Endothelial cell of umbilical vein (primary cell): ENCODE measurements at regions not wholly inside any gene's neighbourhood (a gene's known extent, or its start where the extent isn't known, plus 50 kb on each side); places are given as distances from the start of the nearest gene placed in this dataset.

Experiments
- BruUV-seq: library from RNA; stranded (reverse); fragments of 400-500 nt; replicated peaks from 2 replicates; lab custom pipeline; 2021; lab: Mats Ljungman, UMichigan
- CTCF ChIA-PET: fragments of 300-600, 350-600 bp; sonication (Branson Sonifier 250); formaldehyde crosslinking; loops from one replicate; lab custom pipeline; 2021; ENCODE audit warnings: antibody characterized with exemption, inconsistent platforms; lab: Charles Lee
- POLR2A ChIA-PET: fragments of 300-600, 350-600 bp; sonication (Branson Sonifier 250); formaldehyde crosslinking; loops from one replicate; lab custom pipeline; 2021; ENCODE audit warnings: antibody characterized with exemption, inconsistent platforms; lab: Charles Lee
- DNase-seq: peaks from one replicate; pipeline ENCODE4 v3.0.0-alpha.2; 2011; ENCODE audit warnings: low read depth, low spot score
- FAIRE-seq: peaks from 2 replicates; lab custom pipeline; 2011; peaks lifted over from hg19 to GRCh38; lab: Jason Lieb, UNC
- H2AFZ ChIP-seq: 2 replicates; pipeline ENCODE4 v1.6.0; 2012; ENCODE audit warnings: low read depth, low read length, control low read depth, inconsistent platforms
- H3K27ac ChIP-seq: 2 replicates; pipeline ENCODE4 v1.5.1; 2011; ENCODE audit warnings: low read depth, mild to moderate bottlenecking, control low read depth, low read length, moderate library complexity; ENCODE audit not compliant: insufficient read depth
- H3K27me3 ChIP-seq, 2 experiments: 2 replicates each; pipeline versions ENCODE4 v1.6.0 to v1.6.1; 2011; ENCODE audit warnings: low read length in 2 of 2, mixed read lengths in 1 of 2; ENCODE audit not compliant: control insufficient read depth in 2 of 2, insufficient read depth in 2 of 2
- H3K36me3 ChIP-seq, 2 experiments: 2 replicates in 1 of 2; 3 replicates in 1 of 2; pipeline ENCODE4 v1.5.1; 2011; ENCODE audit warnings: low read length in 2 of 2, mild to moderate bottlenecking in 1 of 2, moderate library complexity in 1 of 2; ENCODE audit not compliant: control insufficient read depth in 2 of 2, insufficient read depth in 2 of 2; ENCODE audit errors: extremely low read depth in 1 of 2
- H3K4me1 ChIP-seq: 3 replicates; pipeline ENCODE4 v1.5.1; 2011; ENCODE audit warnings: mild to moderate bottlenecking, low read length; ENCODE audit not compliant: control insufficient read depth, insufficient read depth; ENCODE audit errors: extremely low read depth
- H3K4me2 ChIP-seq: 2 replicates; pipeline ENCODE4 v1.6.1; 2011; ENCODE audit warnings: low read length, control low read depth, mixed read lengths; ENCODE audit not compliant: insufficient read depth
- H3K4me3 ChIP-seq, 3 experiments: fragments of 200-600 bp in 1 of 3; sonication (generic), shearing (Covaris generic) in 1 of 3; replicated peaks in 1 of 3; 2 replicates each; pipeline ENCODE4 v1.5.1; 2011 to 2016; ENCODE audit warnings: control low read depth in 3 of 3, low read length in 3 of 3, mild to moderate bottlenecking in 2 of 3, inconsistent platforms in 1 of 3, low read depth in 1 of 3, moderate library complexity in 1 of 3; ENCODE audit not compliant: insufficient read depth in 1 of 3
- H3K79me2 ChIP-seq: 2 replicates; pipeline ENCODE4 v1.6.0; 2012; ENCODE audit warnings: low read length, inconsistent platforms; ENCODE audit not compliant: control insufficient read depth, insufficient read depth
- H3K9ac ChIP-seq: replicated peaks from 2 replicates; pipeline ENCODE3; 2011; ENCODE audit warnings: low read length, control low read depth; ENCODE audit not compliant: insufficient read depth; ENCODE audit errors: extremely low read depth
- H3K9me1 ChIP-seq: replicated peaks from 3 replicates; pipeline ENCODE4 v1.6.0; 2011; ENCODE audit warnings: mild to moderate bottlenecking, low read length; ENCODE audit not compliant: control insufficient read depth, insufficient read depth; ENCODE audit errors: extremely low read depth
- H3K9me3 ChIP-seq: replicated peaks from 2 replicates; pipeline ENCODE4 v1.5.1; 2012; ENCODE audit warnings: low read length, inconsistent platforms; ENCODE audit not compliant: control insufficient read depth, insufficient read depth
- H4K20me1 ChIP-seq: replicated peaks from 2 replicates; pipeline ENCODE3; 2011; ENCODE audit warnings: mild to moderate bottlenecking, low read length; ENCODE audit not compliant: control insufficient read depth, insufficient read depth; ENCODE audit errors: extremely low read depth
- CTCF ChIP-seq, 2 donors: IDR thresholded peaks; 1 replicate in 1 of 2; 2 replicates in 1 of 2; pipeline ENCODE4 v1.5.1; 2011; ENCODE audit warnings: low read length in 2 of 2, mild to moderate bottlenecking in 2 of 2, moderate library complexity in 2 of 2, control low read depth in 1 of 2, inconsistent platforms in 1 of 2, low read depth in 1 of 2; ENCODE audit not compliant: insufficient read depth in 1 of 2; ENCODE audit errors: extremely low read depth in 1 of 2
- EZH2 ChIP-seq: IDR thresholded peaks from 2 replicates; pipeline ENCODE4 v1.6.1; 2012; ENCODE audit warnings: borderline replicate concordance, low read depth, mild to moderate bottlenecking, moderate library complexity, low read length, inconsistent platforms; ENCODE audit not compliant: severe bottlenecking
- FOS ChIP-seq: IDR thresholded peaks from 2 replicates; pipeline ENCODE4 v1.6.1; 2011; ENCODE audit warnings: mild to moderate bottlenecking, low read length, moderate library complexity, borderline replicate concordance; ENCODE audit not compliant: insufficient read depth
- GATA2 ChIP-seq: IDR thresholded peaks from 2 replicates; pipeline ENCODE4 v1.7.0; 2011; ENCODE audit warnings: low read depth, mild to moderate bottlenecking, moderate library complexity, mixed read lengths, low read length; ENCODE audit not compliant: insufficient read length, insufficient read depth
- MAX ChIP-seq: IDR thresholded peaks from 2 replicates; pipeline ENCODE4 v1.6.1; 2011; ENCODE audit not compliant: insufficient read depth, insufficient read length
- MYC ChIP-seq: IDR thresholded peaks from one replicate; pipeline ENCODE4 v1.6.1; 2011; ENCODE audit warnings: mild to moderate bottlenecking, low read depth, low read length
- POLR2AphosphoS5 ChIP-seq: IDR thresholded peaks from 2 replicates; pipeline ENCODE4 v1.6.1; 2012; ENCODE audit warnings: low read depth, mild to moderate bottlenecking, control low read depth, low read length, moderate library complexity; ENCODE audit not compliant: insufficient read depth
- dilution Hi-C: fragments of 300-500 bp; cut with MboI; formaldehyde crosslinking; loops from one replicate; pipeline ENCODE4 v1.15.0; 2019; ENCODE audit warnings: low sequenced_read_pairs; ENCODE audit not compliant: extremely low pct_ligation_motif_present
- intact Hi-C: fragments of 100-400 bp; cut with micrococcal nuclease; formaldehyde crosslinking; loops from one replicate; pipeline ENCODE4 v1.10.0; 2022

- no peak for DNase-seq
- Histone ChIP-seq H3K36me3 (no peaks in the 10 kb centered on the region), H3K9ac (no peak overlapping the region), H3K27me3 (no peaks in the 10 kb centered on the region), H4K20me1 (no peaks in the 10 kb centered on the region), H3K4me3 (no peak overlapping the region), H3K4me2 (no peak overlapping the region), H3K4me1 (no peaks in the 10 kb centered on the region), H3K9me3 (no peaks in the 10 kb centered on the region), H3K79me2 (no peaks in the 10 kb centered on the region), H3K9me1 (no peaks in the 10 kb centered on the region), H3K27ac (no peak overlapping the region), H2AFZ (no peak overlapping the region)
- dilution Hi-C loops: no loop called here
- FAIRE-seq: no peak
- BruUV-seq: no TSS peak
- TF ChIP-seq CTCF (IDR thresholded peaks at IDR 0.05; ENCODE audit: extremely low read depth in 1 of 2, insufficient read depth in 1 of 2, low read depth in 1 of 2, low read length in 2 of 2): no peak
- no peak for TF ChIP-seq MAX
- no peak for TF ChIP-seq MYC
- no peak for TF ChIP-seq GATA2
- TF ChIP-seq POLR2AphosphoS5: no peak
- no peak for TF ChIP-seq FOS
- no peak for TF ChIP-seq EZH2
- intact Hi-C loops: no loop called here
- CTCF ChIA-PET: no interaction called here
- POLR2A ChIA-PET: no interaction called here
Observed at GRCh38 chr2:206855585-206856433, 83.5 kb upstream of the CPO start.
